ENCODE measurements at regions not wholly inside any gene's neighbourhood (a gene's known extent, or its start where the extent isn't known, plus 50 kb on each side); places are given as distances from the start of the nearest gene placed in this dataset.

GRCh38 chr5:165834891-165835290 lies 2329.5 kb downstream of the MAT2B start:
- Histone ChIP-seq H3K9ac (replicated peaks; ENCODE audit: extremely low read depth, insufficient read depth, low read length) (no peak overlapping the region), H3K79me2 (ENCODE audit: control insufficient read depth, insufficient read depth, low read length) (no peaks in the 10 kb centered on the region), H4K20me1 (replicated peaks; ENCODE audit: control insufficient read depth, extremely low read depth, insufficient read depth, low read length) (no peaks in the 10 kb centered on the region), H2AFZ (ENCODE audit: low read depth, low read length) (no peak overlapping the region), H3K4me1 (ENCODE audit: control insufficient read depth, extremely low read depth, insufficient read depth, low read length) (no peaks in the 10 kb centered on the region), H3K27ac (ENCODE audit: insufficient read depth, low read depth, low read length) (no peak overlapping the region), H3K9me1 (replicated peaks; ENCODE audit: control insufficient read depth, extremely low read depth, insufficient read depth, low read length) (no peaks in the 10 kb centered on the region), H3K36me3 (ENCODE audit: control insufficient read depth in 2 of 2, extremely low read depth in 1 of 2, insufficient read depth in 2 of 2, low read length in 2 of 2) (no peaks in the 10 kb centered on the region), H3K9me3 (replicated peaks; ENCODE audit: control insufficient read depth, insufficient read depth, low read length) (no peaks in the 10 kb centered on the region), H3K27me3 (ENCODE audit: control insufficient read depth in 2 of 2, insufficient read depth in 2 of 2, low read length in 2 of 2) (no peaks in the 10 kb centered on the region), H3K4me2 (ENCODE audit: insufficient read depth, low read length) (no peak overlapping the region), H3K4me3 (replicated peaks in 1 of 3; ENCODE audit: insufficient read depth in 1 of 3, low read depth in 1 of 3, low read length in 3 of 3) (no peak overlapping the region)
- CTCF ChIA-PET: no interaction called here
- no peak for FAIRE-seq
- DNase-seq (ENCODE audit: low read depth, low spot score): no peak
- TF ChIP-seq FOS (IDR thresholded peaks at IDR 0.05; ENCODE audit: borderline replicate concordance, insufficient read depth, low read length): no peak
- TF ChIP-seq POLR2AphosphoS5 (IDR thresholded peaks at IDR 0.05; ENCODE audit: insufficient read depth, low read depth, low read length): no peak
- TF ChIP-seq EZH2 (IDR thresholded peaks at IDR 0.05; ENCODE audit: borderline replicate concordance, low read depth, low read length, severe bottlenecking): no peak
- TF ChIP-seq MAX (IDR thresholded peaks at IDR 0.05; ENCODE audit: insufficient read depth, insufficient read length): no peak
- TF ChIP-seq MYC (IDR thresholded peaks at IDR 0.05; ENCODE audit: low read depth, low read length): no peak
- no peak for TF ChIP-seq JUN (IDR thresholded peaks at IDR 0.05; ENCODE audit: borderline replicate concordance, insufficient read depth, insufficient read length, low read depth)
- TF ChIP-seq CTCF (IDR thresholded peaks at IDR 0.05; ENCODE audit: extremely low read depth in 1 of 2, insufficient read depth in 1 of 2, low read depth in 1 of 2, low read length in 2 of 2): no peak
- no peak for TF ChIP-seq POLR2A (IDR thresholded peaks at IDR 0.05; ENCODE audit: low read depth, low read length)
- no peak for TF ChIP-seq GATA2 (IDR thresholded peaks at IDR 0.05; ENCODE audit: insufficient read depth, insufficient read length, low read depth, low read length)
- dilution Hi-C loops (cut with MboI; ENCODE audit: extremely low pct_ligation_motif_present, low sequenced_read_pairs) (no loop called here), intact Hi-C loops (cut with micrococcal nuclease) (no loop called here)
- no TSS peak for BruUV-seq (replicated peaks)
- POLR2A ChIA-PET: no interaction called here

Measured in endothelial cell of umbilical vein (primary cell).